B cell (primary cell): ENCODE measurements at regions not wholly inside any gene's neighbourhood (a gene's known extent, or its start where the extent isn't known, plus 50 kb on each side); places are given as distances from the start of the nearest gene placed in this dataset.

ENCODE experiments used
- ATAC-seq: fragments of 200-7000 bp; cut with Tn5 transposase; one replicate; pipeline ENCODE4 v1.10.0; 2021; ENCODE audit warnings: low read depth, mild to moderate bottlenecking, moderate number of reproducible peaks, moderate library complexity
- CTCF ChIA-PET: fragments of 350-600 bp; sonication (Branson Sonifier 250); formaldehyde crosslinking; loops from one replicate; lab custom pipeline; 2021; ENCODE audit warnings: antibody characterized with exemption, inconsistent platforms; lab: Charles Lee
- POLR2A ChIA-PET: fragments of 350-600 bp; sonication (Branson Sonifier 250); formaldehyde crosslinking; loops from one replicate; lab custom pipeline; 2021; ENCODE audit warnings: antibody characterized with exemption; lab: Charles Lee
- DNase-seq: peaks from one replicate; pipeline ENCODE4 v3.0.0; 2013
- H2AFZ ChIP-seq: 2 replicates; pipeline ENCODE4 v1.6.1; 2012; ENCODE audit warnings: mild to moderate bottlenecking, low read depth, low read length; ENCODE audit not compliant: insufficient read depth, poor library complexity, severe bottlenecking
- H3K27ac ChIP-seq, 2 donors: 1 replicate in 1 of 2; 2 replicates in 1 of 2; pipeline ENCODE4 v1.5.1; 2012 to 2013; ENCODE audit warnings: low read length in 2 of 2, mild to moderate bottlenecking in 2 of 2, moderate library complexity in 1 of 2
- H3K27me3 ChIP-seq, 4 experiments: fragments of 200-600 bp in 1 of 4; sonication (generic) in 1 of 4; replicated peaks in 1 of 4; 1 replicate in 2 of 4; 2 replicates in 2 of 4; pipeline versions ENCODE4 v1.6.1 to v1.7.0; 2013 to 2016; ENCODE audit warnings: low read length in 3 of 4, mild to moderate bottlenecking in 2 of 4, mixed read lengths in 1 of 4, moderate library complexity in 1 of 4; ENCODE audit not compliant: insufficient read depth in 4 of 4, control insufficient read depth in 3 of 4; ENCODE audit errors: control extremely low read depth in 1 of 4
- H3K36me3 ChIP-seq, 2 experiments: replicated peaks in 1 of 2; 1 replicate in 1 of 2; 2 replicates in 1 of 2; pipeline versions ENCODE4 v1.6.1 to v1.7.1; 2013; ENCODE audit warnings: low read length in 1 of 2; ENCODE audit not compliant: insufficient read depth in 2 of 2, control insufficient read depth in 1 of 2; ENCODE audit errors: control extremely low read depth in 1 of 2, extremely low read depth in 1 of 2
- H3K4me1 ChIP-seq, 2 donors: fragments of 200-600 bp in 1 of 2; sonication (generic) in 1 of 2; 1 replicate in 1 of 2; 2 replicates in 1 of 2; pipeline versions ENCODE4 v1.5.1 to v1.6.1; 2013 to 2017; ENCODE audit warnings: low read length in 2 of 2; ENCODE audit not compliant: control insufficient read depth in 2 of 2, insufficient read depth in 2 of 2
- H3K4me2 ChIP-seq: replicated peaks from 2 replicates; pipeline ENCODE3; 2012; ENCODE audit warnings: mild to moderate bottlenecking, low read depth, low read length; ENCODE audit not compliant: poor library complexity, severe bottlenecking
- H3K4me3 ChIP-seq, 5 experiments: fragments of 200-600 bp in 1 of 5; sonication (generic) in 1 of 5; 1 replicate in 3 of 5; 2 replicates in 2 of 5; pipeline versions ENCODE4 v1.5.1 to v1.7.0; 2011 to 2016; ENCODE audit warnings: low read length in 4 of 5, mild to moderate bottlenecking in 4 of 5, low read depth in 2 of 5, control low read depth in 1 of 5, moderate library complexity in 1 of 5; ENCODE audit not compliant: insufficient read depth in 1 of 5; ENCODE audit errors: control extremely low read depth in 1 of 5, extremely low read depth in 1 of 5
- H3K79me2 ChIP-seq: fragments of 200-600 bp; sonication (generic); one replicate; pipeline ENCODE4 v1.6.0; 2016; ENCODE audit warnings: low read length; ENCODE audit not compliant: control insufficient read depth, insufficient read depth
- H3K9ac ChIP-seq: fragments of 200-600 bp; sonication (generic); 2 replicates; pipeline ENCODE4 v1.6.1; 2017; ENCODE audit warnings: mild to moderate bottlenecking, low read length, moderate library complexity
- H3K9me3 ChIP-seq, 3 donors: one replicate each; pipeline versions ENCODE4 v1.6.1 to v1.7.1; 2013; ENCODE audit warnings: low read length in 2 of 3; ENCODE audit not compliant: control insufficient read depth in 2 of 3, insufficient read depth in 1 of 3; ENCODE audit errors: control extremely low read depth in 1 of 3
- H4K20me1 ChIP-seq: 2 replicates; pipeline ENCODE4 v1.6.0; 2012; ENCODE audit warnings: mild to moderate bottlenecking, low read length; ENCODE audit not compliant: insufficient read depth, control insufficient read depth, poor library complexity, severe bottlenecking
- H3K27ac Mint-ChIP-seq: one replicate; pipeline ENCODE4 v1.8.0; 2021; ENCODE audit warnings: mixed read lengths
- H3K27me3 Mint-ChIP-seq: one replicate; pipeline ENCODE4 v1.8.0; 2021; ENCODE audit warnings: mixed read lengths
- H3K4me1 Mint-ChIP-seq: one replicate; pipeline ENCODE4 v1.8.0; 2021; ENCODE audit warnings: mixed read lengths
- H3K4me3 Mint-ChIP-seq: one replicate; pipeline ENCODE4 v1.8.0; 2021; ENCODE audit warnings: mixed read lengths
- H3K9me3 Mint-ChIP-seq: one replicate; pipeline ENCODE4 v1.8.0; 2022; ENCODE audit warnings: mixed read lengths; ENCODE audit not compliant: insufficient read depth
- CTCF ChIP-seq: fragments of 200-600 bp; IDR thresholded peaks from one replicate; pipeline ENCODE4 v1.8.0; 2022; ENCODE audit warnings: antibody characterized with exemption, mild to moderate bottlenecking
- EZH2 ChIP-seq: IDR thresholded peaks from 2 replicates; pipeline ENCODE4 v1.6.1; 2012; ENCODE audit warnings: borderline replicate concordance, low read depth, mild to moderate bottlenecking, moderate library complexity, low read length; ENCODE audit not compliant: insufficient read depth, poor library complexity, severe bottlenecking
- WGBS: methylation state at CpG from one replicate; pipeline ENCODE4 v1.1.5; 2013; ENCODE audit warnings: missing lambda C conversion rate; ENCODE audit not compliant: insufficient coverage; 5-methylcytosine and 5-hydroxymethylcytosine counted together
- intact Hi-C: fragments of 100-400 bp; cut with micrococcal nuclease; formaldehyde crosslinking; loops from one replicate; pipeline ENCODE4 v1.10.0; 2022

- no peak overlapping the region for H3K9ac ChIP-seq
- no peaks in the 10 kb centered on the region for H3K36me3 ChIP-seq
- no peaks in the 10 kb centered on the region for H3K79me2 ChIP-seq
- no peak overlapping the region for H3K4me3 ChIP-seq
- Mint-ChIP-seq H3K4me3 (no peak overlapping the region), H3K9me3 (no peaks in the 10 kb centered on the region), H3K4me1 (no peaks in the 10 kb centered on the region), H3K27ac (no peak overlapping the region), H3K27me3 (no peaks in the 10 kb centered on the region)
- H4K20me1 ChIP-seq = no peaks in the 10 kb centered on the region
- H3K9me3 ChIP-seq = peaks cover 0 to 5% (median 0%) of the 10 kb centered on the region in 3 donors
- no peak overlapping the region for H3K4me2 ChIP-seq
- H3K27ac ChIP-seq = no peak overlapping the region
- H3K27me3 ChIP-seq = no peaks in the 10 kb centered on the region
- intact Hi-C loops = no loop called here
- ChIA-PET POLR2A (no interaction called here), CTCF (no interaction called here)
- DNase-seq (no peak), ATAC-seq (no peak)
- H3K4me1 ChIP-seq = no peaks in the 10 kb centered on the region
- no peak overlapping the region for H2AFZ ChIP-seq
- TF ChIP-seq EZH2 = no peak
- TF ChIP-seq CTCF = no peak
- WGBS = 90% methylated on average over 1 of the region's 1 CpG
Measured at GRCh38 chr5:118711727-118712126, 276.6 kb downstream of the DTWD2 start.

- no peak overlapping the region for H3K27ac ChIP-seq
- DNase-seq (no peak), ATAC-seq (no peak)
- peaks cover 0 to 10% (median 9%) of the 10 kb centered on the region in 3 donors for H3K9me3 ChIP-seq
- WGBS = 75% methylated on average over 1 of the region's 4 CpGs
- no peaks in the 10 kb centered on the region for H3K36me3 ChIP-seq
- H3K79me2 ChIP-seq = no peaks in the 10 kb centered on the region
- peaks cover 5% of the 10 kb centered on the region for H3K9me3 Mint-ChIP-seq
- no peak overlapping the region for H3K4me3 ChIP-seq
- no peak overlapping the region for H3K9ac ChIP-seq
- CTCF ChIA-PET = no interaction called here
- no peaks in the 10 kb centered on the region for H4K20me1 ChIP-seq
- intact Hi-C loops = no loop called here
- H3K27ac Mint-ChIP-seq = no peak overlapping the region
- H2AFZ ChIP-seq = no peak overlapping the region
- H3K27me3 ChIP-seq = no peaks in the 10 kb centered on the region
- no peaks in the 10 kb centered on the region for H3K4me1 Mint-ChIP-seq
- no peak overlapping the region for H3K4me3 Mint-ChIP-seq
- POLR2A ChIA-PET = no interaction called here
- no peak overlapping the region for H3K4me2 ChIP-seq
- no peaks in the 10 kb centered on the region for H3K4me1 ChIP-seq
- peaks cover 5% of the 10 kb centered on the region for H3K27me3 Mint-ChIP-seq
- no peak for TF ChIP-seq EZH2
- no peak for TF ChIP-seq CTCF
Measured at GRCh38 chr5:118705959-118706667, 282.2 kb downstream of the DTWD2 start.
